B cell (primary cell): ENCODE measurements at regions not wholly inside any gene's neighbourhood (a gene's known extent, or its start where the extent isn't known, plus 50 kb on each side); places are given as distances from the start of the nearest gene placed in this dataset.

Experiments
- ATAC-seq: fragments of 200-7000 bp; cut with Tn5 transposase; one replicate; pipeline ENCODE4 v1.10.0; 2021; ENCODE audit warnings: low read depth, mild to moderate bottlenecking, moderate number of reproducible peaks, moderate library complexity
- CTCF ChIA-PET: fragments of 350-600 bp; sonication (Branson Sonifier 250); formaldehyde crosslinking; loops from one replicate; lab custom pipeline; 2021; ENCODE audit warnings: antibody characterized with exemption, inconsistent platforms; lab: Charles Lee
- POLR2A ChIA-PET: fragments of 350-600 bp; sonication (Branson Sonifier 250); formaldehyde crosslinking; loops from one replicate; lab custom pipeline; 2021; ENCODE audit warnings: antibody characterized with exemption; lab: Charles Lee
- DNase-seq: peaks from one replicate; pipeline ENCODE4 v3.0.0; 2013
- H2AFZ ChIP-seq: 2 replicates; pipeline ENCODE4 v1.6.1; 2012; ENCODE audit warnings: mild to moderate bottlenecking, low read depth, low read length; ENCODE audit not compliant: insufficient read depth, poor library complexity, severe bottlenecking
- H3K27ac ChIP-seq, 2 donors: 1 replicate in 1 of 2; 2 replicates in 1 of 2; pipeline ENCODE4 v1.5.1; 2012 to 2013; ENCODE audit warnings: low read length in 2 of 2, mild to moderate bottlenecking in 2 of 2, moderate library complexity in 1 of 2
- H3K27me3 ChIP-seq, 4 experiments: fragments of 200-600 bp in 1 of 4; sonication (generic) in 1 of 4; replicated peaks in 1 of 4; 1 replicate in 2 of 4; 2 replicates in 2 of 4; pipeline versions ENCODE4 v1.6.1 to v1.7.0; 2013 to 2016; ENCODE audit warnings: low read length in 3 of 4, mild to moderate bottlenecking in 2 of 4, mixed read lengths in 1 of 4, moderate library complexity in 1 of 4; ENCODE audit not compliant: insufficient read depth in 4 of 4, control insufficient read depth in 3 of 4; ENCODE audit errors: control extremely low read depth in 1 of 4
- H3K36me3 ChIP-seq, 2 experiments: replicated peaks in 1 of 2; 1 replicate in 1 of 2; 2 replicates in 1 of 2; pipeline versions ENCODE4 v1.6.1 to v1.7.1; 2013; ENCODE audit warnings: low read length in 1 of 2; ENCODE audit not compliant: insufficient read depth in 2 of 2, control insufficient read depth in 1 of 2; ENCODE audit errors: control extremely low read depth in 1 of 2, extremely low read depth in 1 of 2
- H3K4me1 ChIP-seq, 2 donors: fragments of 200-600 bp in 1 of 2; sonication (generic) in 1 of 2; 1 replicate in 1 of 2; 2 replicates in 1 of 2; pipeline versions ENCODE4 v1.5.1 to v1.6.1; 2013 to 2017; ENCODE audit warnings: low read length in 2 of 2; ENCODE audit not compliant: control insufficient read depth in 2 of 2, insufficient read depth in 2 of 2
- H3K4me2 ChIP-seq: replicated peaks from 2 replicates; pipeline ENCODE3; 2012; ENCODE audit warnings: mild to moderate bottlenecking, low read depth, low read length; ENCODE audit not compliant: poor library complexity, severe bottlenecking
- H3K4me3 ChIP-seq, 5 experiments: fragments of 200-600 bp in 1 of 5; sonication (generic) in 1 of 5; 1 replicate in 3 of 5; 2 replicates in 2 of 5; pipeline versions ENCODE4 v1.5.1 to v1.7.0; 2011 to 2016; ENCODE audit warnings: low read length in 4 of 5, mild to moderate bottlenecking in 4 of 5, low read depth in 2 of 5, control low read depth in 1 of 5, moderate library complexity in 1 of 5; ENCODE audit not compliant: insufficient read depth in 1 of 5; ENCODE audit errors: control extremely low read depth in 1 of 5, extremely low read depth in 1 of 5
- H3K79me2 ChIP-seq: fragments of 200-600 bp; sonication (generic); one replicate; pipeline ENCODE4 v1.6.0; 2016; ENCODE audit warnings: low read length; ENCODE audit not compliant: control insufficient read depth, insufficient read depth
- H3K9ac ChIP-seq: fragments of 200-600 bp; sonication (generic); 2 replicates; pipeline ENCODE4 v1.6.1; 2017; ENCODE audit warnings: mild to moderate bottlenecking, low read length, moderate library complexity
- H3K9me3 ChIP-seq, 3 donors: one replicate each; pipeline versions ENCODE4 v1.6.1 to v1.7.1; 2013; ENCODE audit warnings: low read length in 2 of 3; ENCODE audit not compliant: control insufficient read depth in 2 of 3, insufficient read depth in 1 of 3; ENCODE audit errors: control extremely low read depth in 1 of 3
- H4K20me1 ChIP-seq: 2 replicates; pipeline ENCODE4 v1.6.0; 2012; ENCODE audit warnings: mild to moderate bottlenecking, low read length; ENCODE audit not compliant: insufficient read depth, control insufficient read depth, poor library complexity, severe bottlenecking
- H3K27ac Mint-ChIP-seq: one replicate; pipeline ENCODE4 v1.8.0; 2021; ENCODE audit warnings: mixed read lengths
- H3K27me3 Mint-ChIP-seq: one replicate; pipeline ENCODE4 v1.8.0; 2021; ENCODE audit warnings: mixed read lengths
- H3K4me1 Mint-ChIP-seq: one replicate; pipeline ENCODE4 v1.8.0; 2021; ENCODE audit warnings: mixed read lengths
- H3K4me3 Mint-ChIP-seq: one replicate; pipeline ENCODE4 v1.8.0; 2021; ENCODE audit warnings: mixed read lengths
- H3K9me3 Mint-ChIP-seq: one replicate; pipeline ENCODE4 v1.8.0; 2022; ENCODE audit warnings: mixed read lengths; ENCODE audit not compliant: insufficient read depth
- EZH2 ChIP-seq: IDR thresholded peaks from 2 replicates; pipeline ENCODE4 v1.6.1; 2012; ENCODE audit warnings: borderline replicate concordance, low read depth, mild to moderate bottlenecking, moderate library complexity, low read length; ENCODE audit not compliant: insufficient read depth, poor library complexity, severe bottlenecking
- WGBS: methylation state at CpG from one replicate; pipeline ENCODE4 v1.1.5; 2013; ENCODE audit warnings: missing lambda C conversion rate; ENCODE audit not compliant: insufficient coverage; 5-methylcytosine and 5-hydroxymethylcytosine counted together
- intact Hi-C: fragments of 100-400 bp; cut with micrococcal nuclease; formaldehyde crosslinking; loops from one replicate; pipeline ENCODE4 v1.10.0; 2022
- TF ChIP-seq, protein P1 (sequence below): fragments of 200-600 bp; IDR thresholded peaks from one replicate; pipeline ENCODE4 v1.8.0; 2022; ENCODE audit warnings: antibody characterized with exemption, mild to moderate bottlenecking

DNA sequence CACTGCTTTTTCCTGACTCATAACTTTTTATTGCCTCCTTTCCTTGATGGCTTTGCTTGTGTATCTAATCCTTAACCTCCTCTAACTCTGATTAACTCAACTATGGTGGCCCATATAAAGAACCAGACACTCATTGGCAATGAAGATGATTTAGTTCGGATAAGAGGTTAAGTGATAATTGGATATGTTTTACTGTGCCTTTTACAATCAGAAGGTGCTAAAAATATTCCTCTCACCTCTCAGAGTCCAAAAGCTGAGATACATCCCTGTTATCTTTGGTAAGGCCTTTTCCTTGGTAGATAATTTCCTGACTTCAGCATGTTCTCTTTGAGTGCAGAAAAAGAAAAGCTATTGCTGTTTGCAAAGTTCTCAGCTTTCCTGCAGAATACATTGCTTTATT lies 367.7 kb downstream of the SLC16A7 start:
- intact Hi-C loops, result no loop called here
- no peak for DNase-seq
- ChIA-PET CTCF (no interaction called here), POLR2A (no interaction called here)
- H3K27ac ChIP-seq, result no peak overlapping the region
- TF ChIP-seq, protein P1, sequence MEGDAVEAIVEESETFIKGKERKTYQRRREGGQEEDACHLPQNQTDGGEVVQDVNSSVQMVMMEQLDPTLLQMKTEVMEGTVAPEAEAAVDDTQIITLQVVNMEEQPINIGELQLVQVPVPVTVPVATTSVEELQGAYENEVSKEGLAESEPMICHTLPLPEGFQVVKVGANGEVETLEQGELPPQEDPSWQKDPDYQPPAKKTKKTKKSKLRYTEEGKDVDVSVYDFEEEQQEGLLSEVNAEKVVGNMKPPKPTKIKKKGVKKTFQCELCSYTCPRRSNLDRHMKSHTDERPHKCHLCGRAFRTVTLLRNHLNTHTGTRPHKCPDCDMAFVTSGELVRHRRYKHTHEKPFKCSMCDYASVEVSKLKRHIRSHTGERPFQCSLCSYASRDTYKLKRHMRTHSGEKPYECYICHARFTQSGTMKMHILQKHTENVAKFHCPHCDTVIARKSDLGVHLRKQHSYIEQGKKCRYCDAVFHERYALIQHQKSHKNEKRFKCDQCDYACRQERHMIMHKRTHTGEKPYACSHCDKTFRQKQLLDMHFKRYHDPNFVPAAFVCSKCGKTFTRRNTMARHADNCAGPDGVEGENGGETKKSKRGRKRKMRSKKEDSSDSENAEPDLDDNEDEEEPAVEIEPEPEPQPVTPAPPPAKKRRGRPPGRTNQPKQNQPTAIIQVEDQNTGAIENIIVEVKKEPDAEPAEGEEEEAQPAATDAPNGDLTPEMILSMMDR, result no peak
- TF ChIP-seq EZH2, result no peak
- H3K9me3 Mint-ChIP-seq, result peaks cover 6% of the 10 kb centered on the region
- H3K9me3 ChIP-seq, result no peaks in the 10 kb centered on the region
- no peaks in the 10 kb centered on the region for H3K79me2 ChIP-seq
- no peaks in the 10 kb centered on the region for H3K4me1 Mint-ChIP-seq
- H3K36me3 ChIP-seq, result no peaks in the 10 kb centered on the region
- no peak overlapping the region for H3K9ac ChIP-seq
- no peak overlapping the region for H3K4me2 ChIP-seq
- H3K4me3 Mint-ChIP-seq, result no peak overlapping the region
- WGBS, result no CpG with 5 or more reads among the region's 1 CpG
- no peaks in the 10 kb centered on the region for H3K27me3 Mint-ChIP-seq
- no peak overlapping the region for H3K27ac Mint-ChIP-seq
- no peak for ATAC-seq
- H3K4me1 ChIP-seq, result no peaks in the 10 kb centered on the region
- no peaks in the 10 kb centered on the region for H3K27me3 ChIP-seq
- no peaks in the 10 kb centered on the region for H4K20me1 ChIP-seq
- no peak overlapping the region for H2AFZ ChIP-seq
- no peak overlapping the region for H3K4me3 ChIP-seq

DNA sequence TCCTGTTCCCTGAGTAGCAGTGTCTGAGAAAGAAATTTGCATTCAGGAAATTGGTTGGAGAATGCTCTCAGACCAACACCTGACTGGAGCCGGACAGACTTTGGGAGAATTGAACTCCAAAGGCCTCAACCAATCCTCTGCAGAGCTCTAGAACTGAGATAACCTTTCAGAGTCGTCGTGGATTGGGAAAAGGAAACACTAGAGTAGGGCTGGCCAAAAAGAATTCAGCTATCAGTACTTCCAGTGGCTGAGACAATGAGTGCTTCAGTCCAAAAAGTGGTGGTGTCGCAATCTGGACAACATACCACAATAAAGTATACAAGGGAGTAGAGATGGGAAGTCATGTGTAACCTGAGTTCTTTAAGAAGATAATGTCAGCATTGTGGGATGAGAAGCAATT lies 377.1 kb downstream of the SLC16A7 start:
- no peak overlapping the region for H3K4me3 Mint-ChIP-seq
- no peak overlapping the region for H3K27ac Mint-ChIP-seq
- no peak for TF ChIP-seq EZH2
- TF ChIP-seq, protein P1, result no peak
- Histone ChIP-seq H2AFZ (no peak overlapping the region), H3K36me3 (no peaks in the 10 kb centered on the region), H3K79me2 (no peaks in the 10 kb centered on the region), H3K27ac (no peak overlapping the region), H3K4me2 (no peak overlapping the region), H3K9ac (no peak overlapping the region), H3K4me3 (no peak overlapping the region), H4K20me1 (no peaks in the 10 kb centered on the region), H3K27me3 (no peaks in the 10 kb centered on the region), H3K4me1 (no peaks in the 10 kb centered on the region), H3K9me3 (no peaks in the 10 kb centered on the region)
- no peaks in the 10 kb centered on the region for H3K27me3 Mint-ChIP-seq
- ChIA-PET CTCF (no interaction called here), POLR2A (no interaction called here)
- no peaks in the 10 kb centered on the region for H3K4me1 Mint-ChIP-seq
- intact Hi-C loops, result no loop called here
- no CpG with 5 or more reads among the region's 4 CpGs for WGBS
- ATAC-seq, result no peak
- no peak for DNase-seq
- H3K9me3 Mint-ChIP-seq, result no peaks in the 10 kb centered on the region
